ACHN (cell line): ENCODE measurements at regions not wholly inside any gene's neighbourhood (a gene's known extent, or its start where the extent isn't known, plus 50 kb on each side); places are given as distances from the start of the nearest gene placed in this dataset.
A peak's percentile ranks its signal among the peaks of the same experiment; 100 is the strongest.

Source experiments
- DNase-seq: peaks from one replicate; pipeline ENCODE4 v3.0.0-alpha.2; 2015
- in situ Hi-C: cut with HindIII; loops from 2 replicates; pipeline ENCODE4 v1.10.0; 2017; ENCODE audit warnings: low sequenced_read_pairs, low pct_ligation_motif_present, low pct_unique_long_range_greater_than_20kb

GRCh38 chr3:35320646-35321407, 318.5 kb upstream of the ARPP21 start:
- in situ Hi-C loops: no loop called here
- no peak for DNase-seq

GRCh38 chr3:35322070-35322469, 317.3 kb upstream of the ARPP21 start:
- DNase-seq: peak; percentile 71
- in situ Hi-C loops: no loop called here

GRCh38 chr3:35335703-35336102, 303.6 kb upstream of the ARPP21 start:
- in situ Hi-C loops: no loop called here
- peak; percentile 23 for DNase-seq

GRCh38 chr3:35336601-35337000, 302.7 kb upstream of the ARPP21 start:
- no peak for DNase-seq
- in situ Hi-C loops: no loop called here

GRCh38 chr3:35338186-35338585, 301.1 kb upstream of the ARPP21 start:
- in situ Hi-C loops: no loop called here
- DNase-seq: no peak

- no peak for DNase-seq
- in situ Hi-C loops: no loop called here
Measured at GRCh38 chr3:35380196-35380595, 259.1 kb upstream of the ARPP21 start.

GRCh38 chr3:35383216-35383615, 256.1 kb upstream of the ARPP21 start:
- in situ Hi-C loops: no loop called here

GRCh38 chr3:35383719-35384555, 255.4 kb upstream of the ARPP21 start:
- peak; percentile 28 for DNase-seq
- in situ Hi-C loops: no loop called here

More at GRCh38 chr3:35383216-35383615, 256.1 kb upstream of the ARPP21 start:
- DNase-seq: peak; percentile 6

GRCh38 chr3:35385271-35385670, 254.1 kb upstream of the ARPP21 start:
- no peak for DNase-seq
- in situ Hi-C loops: no loop called here

GRCh38 chr3:35389907-35390306, 249.4 kb upstream of the ARPP21 start:
- DNase-seq: no peak
- in situ Hi-C loops: no loop called here

- in situ Hi-C loops: no loop called here
- DNase-seq: no peak
Measured at GRCh38 chr3:35392187-35392586, 247.1 kb upstream of the ARPP21 start.

- DNase-seq: no peak
- in situ Hi-C loops: no loop called here
Measured at GRCh38 chr3:35393901-35394799, 245.2 kb upstream of the ARPP21 start.

- in situ Hi-C loops: no loop called here
- DNase-seq: no peak
Measured at GRCh38 chr3:35394905-35395304, 244.4 kb upstream of the ARPP21 start.

GRCh38 chr3:35401671-35402070, 237.7 kb upstream of the ARPP21 start:
- DNase-seq: no peak
- in situ Hi-C loops: no loop called here

GRCh38 chr3:35404571-35404970, 234.8 kb upstream of the ARPP21 start:
- in situ Hi-C loops: no loop called here
- no peak for DNase-seq

GRCh38 chr3:35408882-35409281, 230.4 kb upstream of the ARPP21 start:
- in situ Hi-C loops: no loop called here
- no peak for DNase-seq

GRCh38 chr3:35409991-35410390, 229.3 kb upstream of the ARPP21 start:
- in situ Hi-C loops: no loop called here
- no peak for DNase-seq

GRCh38 chr3:35413483-35413882, 225.8 kb upstream of the ARPP21 start:
- no peak for DNase-seq
- in situ Hi-C loops: no loop called here

GRCh38 chr3:35417080-35417479, 222.2 kb upstream of the ARPP21 start:
- DNase-seq: no peak
- in situ Hi-C loops: no loop called here
